Spleen (tissue), 7 donors: ENCODE measurements at regions not wholly inside any gene's neighbourhood (a gene's known extent, or its start where the extent isn't known, plus 50 kb on each side); places are given as distances from the start of the nearest gene placed in this dataset.

Experiments used
- POLR2A ChIP-seq, 3 donors: fragments of 450-650 bp; IDR thresholded peaks; one replicate each; pipeline ENCODE4 v1.5.1; 2017; ENCODE audit warnings: antibody characterized with exemption in 3 of 3, mild to moderate bottlenecking in 1 of 3
- TF ChIP-seq, protein P1 (sequence below), 11 experiments: fragments of 200-600 bp in 7 of 11; fragments of 450-650 bp in 4 of 11; sonication (generic) in 4 of 11; IDR thresholded peaks in 8 of 11; conservative IDR thresholded peaks in 3 of 11; 1 replicate in 7 of 11; 2 replicates in 4 of 11; pipeline versions ENCODE4 v1.4.0 to v1.8.0; 2016 to 2021; ENCODE audit warnings: antibody characterized with exemption in 11 of 11, inconsistent platforms in 4 of 11, mild to moderate bottlenecking in 1 of 11
- donor health status: DM: no; HTN: no; CAD: no; lungs with moderate emphysema.
- donor health status: DM: no; HTN: no; CAD: no.
- donor health status: DM: no; HTN: no; CAD: no.

DNA sequence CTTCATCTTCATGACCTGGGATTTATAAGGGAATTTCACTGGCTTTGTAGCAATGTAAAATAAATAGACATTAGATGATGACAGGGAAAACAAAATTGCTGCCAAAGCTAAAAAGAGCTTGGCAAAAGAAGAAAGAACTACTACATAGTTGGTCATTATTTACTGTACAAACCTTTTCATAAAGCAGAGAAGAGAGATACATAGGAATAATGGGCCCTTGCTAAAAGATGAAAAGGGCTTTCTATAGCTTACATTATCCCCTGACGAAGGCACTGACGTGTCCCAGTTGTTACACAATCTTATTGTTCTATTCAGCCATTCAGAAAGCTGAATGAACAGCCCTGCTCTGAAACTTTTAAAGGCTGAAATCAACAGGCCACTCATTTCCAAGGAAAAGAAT is 57.1 kb downstream of the ZC3H11B start:
- no peak for TF ChIP-seq POLR2A (IDR thresholded peaks at IDR 0.05)
- TF ChIP-seq, protein P1, sequence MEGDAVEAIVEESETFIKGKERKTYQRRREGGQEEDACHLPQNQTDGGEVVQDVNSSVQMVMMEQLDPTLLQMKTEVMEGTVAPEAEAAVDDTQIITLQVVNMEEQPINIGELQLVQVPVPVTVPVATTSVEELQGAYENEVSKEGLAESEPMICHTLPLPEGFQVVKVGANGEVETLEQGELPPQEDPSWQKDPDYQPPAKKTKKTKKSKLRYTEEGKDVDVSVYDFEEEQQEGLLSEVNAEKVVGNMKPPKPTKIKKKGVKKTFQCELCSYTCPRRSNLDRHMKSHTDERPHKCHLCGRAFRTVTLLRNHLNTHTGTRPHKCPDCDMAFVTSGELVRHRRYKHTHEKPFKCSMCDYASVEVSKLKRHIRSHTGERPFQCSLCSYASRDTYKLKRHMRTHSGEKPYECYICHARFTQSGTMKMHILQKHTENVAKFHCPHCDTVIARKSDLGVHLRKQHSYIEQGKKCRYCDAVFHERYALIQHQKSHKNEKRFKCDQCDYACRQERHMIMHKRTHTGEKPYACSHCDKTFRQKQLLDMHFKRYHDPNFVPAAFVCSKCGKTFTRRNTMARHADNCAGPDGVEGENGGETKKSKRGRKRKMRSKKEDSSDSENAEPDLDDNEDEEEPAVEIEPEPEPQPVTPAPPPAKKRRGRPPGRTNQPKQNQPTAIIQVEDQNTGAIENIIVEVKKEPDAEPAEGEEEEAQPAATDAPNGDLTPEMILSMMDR (IDR thresholded peaks at IDR 0.05 in 8 of 11, conservative IDR thresholded peaks at IDR 0.05 in 3 of 11): no peak
